ENCODE measurements at regions not wholly inside any gene's neighbourhood (a gene's known extent, or its start where the extent isn't known, plus 50 kb on each side); places are given as distances from the start of the nearest gene placed in this dataset.

GRCh38 chr2:67895227-67895941 is 167.4 kb downstream of the C1D start:
- BruUV-seq (replicated peaks), result no TSS peak
- Mint-ChIP-seq H3K36me3 (ENCODE audit: insufficient read depth, unreplicated experiment) (peaks cover 30% of the 10 kb centered on the region), H3K4me3 (ENCODE audit: unreplicated experiment) (no peak overlapping the region), H3K27me3 (ENCODE audit: insufficient read depth, unreplicated experiment) (no peaks in the 10 kb centered on the region), H3K4me1 (ENCODE audit: low read depth, unreplicated experiment) (peaks cover 25% of the 10 kb centered on the region), H3K9me3 (ENCODE audit: unreplicated experiment) (peaks cover 46% of the 10 kb centered on the region), H3K27ac (ENCODE audit: unreplicated experiment) (no peak overlapping the region)
- CTCF ChIA-PET, result no interaction called here
- H3K36me3 ChIP-seq (ENCODE audit: control insufficient read depth, insufficient read depth, low read length), result no peaks in the 10 kb centered on the region
- intact Hi-C loops (cut with micrococcal nuclease; ENCODE audit: unreplicated experiment), result no loop called here
- POLR2A ChIA-PET, result no interaction called here
- H3K4me3 ChIP-seq (ENCODE audit: low read depth, low read length), result no peak overlapping the region
- peaks cover 30% of the 10 kb centered on the region for H3K4me1 ChIP-seq
- no peaks in the 10 kb centered on the region for H3K27me3 ChIP-seq (replicated peaks; ENCODE audit: control insufficient read depth, insufficient read depth, low read length)
- TF ChIP-seq, protein P1, sequence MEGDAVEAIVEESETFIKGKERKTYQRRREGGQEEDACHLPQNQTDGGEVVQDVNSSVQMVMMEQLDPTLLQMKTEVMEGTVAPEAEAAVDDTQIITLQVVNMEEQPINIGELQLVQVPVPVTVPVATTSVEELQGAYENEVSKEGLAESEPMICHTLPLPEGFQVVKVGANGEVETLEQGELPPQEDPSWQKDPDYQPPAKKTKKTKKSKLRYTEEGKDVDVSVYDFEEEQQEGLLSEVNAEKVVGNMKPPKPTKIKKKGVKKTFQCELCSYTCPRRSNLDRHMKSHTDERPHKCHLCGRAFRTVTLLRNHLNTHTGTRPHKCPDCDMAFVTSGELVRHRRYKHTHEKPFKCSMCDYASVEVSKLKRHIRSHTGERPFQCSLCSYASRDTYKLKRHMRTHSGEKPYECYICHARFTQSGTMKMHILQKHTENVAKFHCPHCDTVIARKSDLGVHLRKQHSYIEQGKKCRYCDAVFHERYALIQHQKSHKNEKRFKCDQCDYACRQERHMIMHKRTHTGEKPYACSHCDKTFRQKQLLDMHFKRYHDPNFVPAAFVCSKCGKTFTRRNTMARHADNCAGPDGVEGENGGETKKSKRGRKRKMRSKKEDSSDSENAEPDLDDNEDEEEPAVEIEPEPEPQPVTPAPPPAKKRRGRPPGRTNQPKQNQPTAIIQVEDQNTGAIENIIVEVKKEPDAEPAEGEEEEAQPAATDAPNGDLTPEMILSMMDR (IDR thresholded peaks at IDR 0.05; ENCODE audit: insufficient read depth in 1 of 2, low read depth in 1 of 2, low read length in 1 of 2, severe bottlenecking in 1 of 2, unreplicated experiment in 1 of 2), result no peak
- peak; percentile 24 to 65 for DNase-seq
- peaks cover 36% of the 10 kb centered on the region for H3K9me3 ChIP-seq

DNA sequence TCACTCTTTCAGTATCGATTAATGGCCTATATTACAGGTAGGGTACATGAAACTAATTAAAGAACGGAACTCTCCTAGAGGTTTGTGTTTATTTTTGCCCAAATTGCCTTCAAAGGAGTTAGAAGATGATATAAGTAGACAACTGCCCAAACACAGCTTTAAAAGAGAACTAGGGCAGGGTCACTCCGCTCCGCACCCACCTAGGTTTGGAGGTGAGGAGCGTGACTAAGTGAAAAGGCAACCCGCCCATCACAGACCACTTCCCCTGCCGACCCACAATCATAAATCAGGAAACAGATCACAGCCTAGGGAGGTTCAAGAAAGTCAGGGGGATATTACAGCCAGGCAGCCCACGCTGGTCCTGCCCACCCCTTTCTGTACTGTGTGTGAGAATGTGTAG is 166.7 kb downstream of the C1D start:
- H3K4me3 ChIP-seq (ENCODE audit: low read depth, low read length), result no peak overlapping the region
- DNase-seq, result no peak
- BruUV-seq (replicated peaks), result no TSS peak
- H3K4me1 Mint-ChIP-seq (ENCODE audit: low read depth, unreplicated experiment), result peaks cover 19% of the 10 kb centered on the region
- no peaks in the 10 kb centered on the region for H3K27me3 ChIP-seq (replicated peaks; ENCODE audit: control insufficient read depth, insufficient read depth, low read length)
- peaks cover 24% of the 10 kb centered on the region for H3K36me3 Mint-ChIP-seq (ENCODE audit: insufficient read depth, unreplicated experiment)
- peaks cover 34% of the 10 kb centered on the region for H3K9me3 ChIP-seq
- TF ChIP-seq, protein P1 (IDR thresholded peaks at IDR 0.05; ENCODE audit: insufficient read depth in 1 of 2, low read depth in 1 of 2, low read length in 1 of 2, severe bottlenecking in 1 of 2, unreplicated experiment in 1 of 2), result no peak
- no peaks in the 10 kb centered on the region for H3K27me3 Mint-ChIP-seq (ENCODE audit: insufficient read depth, unreplicated experiment)
- peaks cover 40% of the 10 kb centered on the region for H3K9me3 Mint-ChIP-seq (ENCODE audit: unreplicated experiment)
- H3K36me3 ChIP-seq (ENCODE audit: control insufficient read depth, insufficient read depth, low read length), result no peaks in the 10 kb centered on the region
- intact Hi-C loops (cut with micrococcal nuclease; ENCODE audit: unreplicated experiment), result no loop called here
- peaks cover 23% of the 10 kb centered on the region for H3K4me1 ChIP-seq
- no peak overlapping the region for H3K27ac Mint-ChIP-seq (ENCODE audit: unreplicated experiment)
- no peak overlapping the region for H3K4me3 Mint-ChIP-seq (ENCODE audit: unreplicated experiment)
- CTCF ChIA-PET, result no interaction called here
- POLR2A ChIA-PET, result no interaction called here

- H3K36me3 Mint-ChIP-seq (ENCODE audit: insufficient read depth, unreplicated experiment), result peaks cover 20% of the 10 kb centered on the region
- H3K27ac Mint-ChIP-seq (ENCODE audit: unreplicated experiment), result no peak overlapping the region
- ChIA-PET CTCF (no interaction called here), POLR2A (no interaction called here)
- Histone ChIP-seq H3K4me3 (ENCODE audit: low read depth, low read length) (no peak overlapping the region), H3K4me1 (peaks cover 19% of the 10 kb centered on the region), H3K27me3 (replicated peaks; ENCODE audit: control insufficient read depth, insufficient read depth, low read length) (no peaks in the 10 kb centered on the region), H3K36me3 (ENCODE audit: control insufficient read depth, insufficient read depth, low read length) (no peaks in the 10 kb centered on the region), H3K9me3 (peaks cover 34% of the 10 kb centered on the region)
- H3K4me3 Mint-ChIP-seq (ENCODE audit: unreplicated experiment), result no peak overlapping the region
- H3K9me3 Mint-ChIP-seq (ENCODE audit: unreplicated experiment), result peaks cover 44% of the 10 kb centered on the region
- H3K4me1 Mint-ChIP-seq (ENCODE audit: low read depth, unreplicated experiment), result peaks cover 19% of the 10 kb centered on the region
- H3K27me3 Mint-ChIP-seq (ENCODE audit: insufficient read depth, unreplicated experiment), result no peaks in the 10 kb centered on the region
- BruUV-seq (replicated peaks), result no TSS peak
- TF ChIP-seq, protein P1 (IDR thresholded peaks at IDR 0.05; ENCODE audit: insufficient read depth in 1 of 2, low read depth in 1 of 2, low read length in 1 of 2, severe bottlenecking in 1 of 2, unreplicated experiment in 1 of 2), result no peak
- intact Hi-C loops (cut with micrococcal nuclease; ENCODE audit: unreplicated experiment), result no loop called here
- DNase-seq, result no peak
These were observed 166.3 kb downstream of the C1D start for GRCh38 chr2:67896476-67896875.
